Mucosa of rectum (tissue), 2 donors: ENCODE measurements at regions not wholly inside any gene's neighbourhood (a gene's known extent, or its start where the extent isn't known, plus 50 kb on each side); places are given as distances from the start of the nearest gene placed in this dataset.

Experiments used
- H3K27ac ChIP-seq, 2 donors: one replicate each; pipeline ENCODE4 v1.7.0; 2013; ENCODE audit warnings: inconsistent platforms in 2 of 2, low read depth in 2 of 2, low read length in 2 of 2
- H3K27me3 ChIP-seq, 2 donors: one replicate each; pipeline ENCODE4 v1.7.0; 2013; ENCODE audit warnings: low read length in 2 of 2; ENCODE audit not compliant: control insufficient read depth in 2 of 2, insufficient read depth in 2 of 2
- H3K36me3 ChIP-seq, 2 donors: one replicate each; pipeline ENCODE4 v1.7.0; 2013; ENCODE audit warnings: low read length in 2 of 2; ENCODE audit not compliant: control insufficient read depth in 2 of 2, insufficient read depth in 2 of 2
- H3K4me1 ChIP-seq, 2 donors: one replicate each; pipeline ENCODE4 v1.7.0; 2013; ENCODE audit warnings: low read length in 2 of 2, mild to moderate bottlenecking in 1 of 2; ENCODE audit not compliant: control insufficient read depth in 2 of 2, insufficient read depth in 2 of 2
- H3K4me3 ChIP-seq, 2 donors: one replicate each; pipeline ENCODE4 v1.7.0; 2013; ENCODE audit warnings: low read length in 2 of 2
- H3K9ac ChIP-seq, 2 donors: one replicate each; pipeline ENCODE4 v1.7.0; 2013; ENCODE audit warnings: low read length in 2 of 2, low read depth in 1 of 2, mild to moderate bottlenecking in 1 of 2
- H3K9me3 ChIP-seq, 2 donors: one replicate each; pipeline ENCODE4 v1.7.0; 2013; ENCODE audit warnings: low read length in 2 of 2; ENCODE audit not compliant: control insufficient read depth in 2 of 2
- donor health status: healthy.
- donor health status: Normal muscosa, but diverticular disease.

GRCh38 chr13:53878861-53879260 is 850.2 kb downstream of the OLFM4 start:
- H3K9ac ChIP-seq = no peak overlapping the region
- no peaks in the 10 kb centered on the region for H3K36me3 ChIP-seq
- no peaks in the 10 kb centered on the region for H3K27me3 ChIP-seq
- no peak overlapping the region for H3K27ac ChIP-seq
- H3K9me3 ChIP-seq = peaks cover 0 to 5% of the 10 kb centered on the region in 2 donors
- no peaks in the 10 kb centered on the region for H3K4me1 ChIP-seq
- no peak overlapping the region for H3K4me3 ChIP-seq

DNA sequence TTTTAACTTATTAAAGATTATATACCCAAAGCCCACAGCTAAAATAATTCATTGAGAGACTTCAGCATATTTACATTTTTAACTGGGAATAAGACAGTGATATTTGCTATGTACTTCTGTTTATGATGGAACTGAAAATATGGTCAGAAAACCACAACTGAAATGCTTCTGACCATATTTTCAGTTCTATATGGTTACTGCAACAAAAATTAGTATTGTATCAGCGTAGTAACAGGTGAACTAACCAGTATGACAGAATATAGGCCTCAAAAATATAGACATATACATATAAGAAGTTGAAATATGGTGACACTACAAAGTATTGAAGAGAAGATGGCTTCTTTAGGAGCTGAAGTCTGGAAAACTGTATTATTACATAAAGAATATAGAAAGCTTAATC is 857.4 kb downstream of the OLFM4 start:
- Histone ChIP-seq H3K36me3 (no peaks in the 10 kb centered on the region), H3K4me1 (no peaks in the 10 kb centered on the region), H3K9ac (no peak overlapping the region), H3K27ac (no peak overlapping the region), H3K9me3 (peaks cover 0 to 5% of the 10 kb centered on the region in 2 donors), H3K27me3 (no peaks in the 10 kb centered on the region), H3K4me3 (no peak overlapping the region)

GRCh38 chr13:53890696-53891095 is 862.1 kb downstream of the OLFM4 start:
- Histone ChIP-seq H3K27me3 (no peaks in the 10 kb centered on the region), H3K4me1 (no peaks in the 10 kb centered on the region), H3K27ac (no peak overlapping the region), H3K4me3 (no peak overlapping the region), H3K9me3 (no peaks in the 10 kb centered on the region), H3K36me3 (no peaks in the 10 kb centered on the region), H3K9ac (no peak overlapping the region)

GRCh38 chr13:53901593-53901992 is 873.0 kb downstream of the OLFM4 start:
- no peaks in the 10 kb centered on the region for H3K36me3 ChIP-seq

DNA sequence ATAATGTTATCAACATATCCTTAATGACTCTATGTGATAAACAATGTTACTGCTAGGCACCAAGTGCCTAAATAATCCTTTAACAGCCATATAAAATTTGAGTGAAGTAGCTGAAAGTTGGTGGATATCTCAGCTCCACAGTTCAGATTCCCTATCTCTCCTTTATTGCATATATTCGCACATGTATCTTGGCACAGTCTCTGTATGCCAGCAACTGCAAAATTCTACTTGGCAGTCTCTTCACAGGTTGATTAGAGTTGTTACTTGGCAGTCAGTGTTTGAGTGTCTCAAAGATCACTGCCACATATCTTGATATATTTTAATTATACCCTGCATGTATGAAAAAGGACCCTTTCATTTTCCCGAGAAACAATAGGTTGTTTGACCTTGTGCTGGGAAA is 879.3 kb downstream of the OLFM4 start:
- no peaks in the 10 kb centered on the region for H3K9me3 ChIP-seq
- H3K27me3 ChIP-seq = no peaks in the 10 kb centered on the region
- H3K4me3 ChIP-seq = no peak overlapping the region

More at GRCh38 chr13:53901593-53901992, 873.0 kb downstream of the OLFM4 start:
- Histone ChIP-seq H3K9me3 (peaks cover 0 to under 1% of the 10 kb centered on the region in 2 donors), H3K27me3 (no peaks in the 10 kb centered on the region), H3K27ac (no peak overlapping the region), H3K4me1 (no peaks in the 10 kb centered on the region), H3K4me3 (no peak overlapping the region), H3K9ac (no peak overlapping the region)

GRCh38 chr13:53920916-53921315 is 892.3 kb downstream of the OLFM4 start:
- H3K27me3 ChIP-seq = no peaks in the 10 kb centered on the region
- no peak overlapping the region for H3K4me3 ChIP-seq
- no peak overlapping the region for H3K9ac ChIP-seq
- no peaks in the 10 kb centered on the region for H3K9me3 ChIP-seq
- no peaks in the 10 kb centered on the region for H3K36me3 ChIP-seq
- no peak overlapping the region for H3K27ac ChIP-seq
- no peaks in the 10 kb centered on the region for H3K4me1 ChIP-seq

More for the DNA sequence above, 879.3 kb downstream of the OLFM4 start:
- Histone ChIP-seq H3K36me3 (no peaks in the 10 kb centered on the region), H3K4me1 (no peaks in the 10 kb centered on the region), H3K27ac (no peak overlapping the region), H3K9ac (no peak overlapping the region)

DNA sequence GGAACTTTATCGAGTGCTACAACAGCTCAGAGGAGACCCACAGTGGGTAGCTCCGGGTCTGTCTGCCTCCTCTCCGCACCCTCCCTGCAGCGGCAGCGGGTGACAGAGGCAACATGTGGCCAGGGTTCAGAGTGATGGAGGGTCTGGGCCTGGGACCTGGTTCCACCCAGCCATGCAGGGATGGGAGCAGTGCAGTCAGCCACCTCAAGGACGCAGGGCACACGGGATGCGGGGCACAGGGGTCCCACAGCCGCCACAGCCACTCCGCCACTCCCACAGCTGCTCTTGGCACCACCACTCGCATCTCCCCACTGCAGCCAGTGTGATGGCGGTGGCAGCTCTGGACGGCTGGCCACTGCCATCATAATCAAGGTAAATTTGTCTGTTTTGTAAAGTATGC is 892.9 kb downstream of the OLFM4 start:
- Histone ChIP-seq H3K27me3 (no peaks in the 10 kb centered on the region), H3K36me3 (no peaks in the 10 kb centered on the region), H3K9ac (no peak overlapping the region), H3K4me1 (no peaks in the 10 kb centered on the region), H3K4me3 (no peak overlapping the region), H3K27ac (no peak overlapping the region), H3K9me3 (no peaks in the 10 kb centered on the region)

GRCh38 chr13:53941588-53942190 is 913.1 kb downstream of the OLFM4 start:
- no peaks in the 10 kb centered on the region for H3K36me3 ChIP-seq
- no peaks in the 10 kb centered on the region for H3K4me1 ChIP-seq
- no peak overlapping the region for H3K4me3 ChIP-seq
- no peaks in the 10 kb centered on the region for H3K27me3 ChIP-seq
- no peak overlapping the region for H3K9ac ChIP-seq
- H3K27ac ChIP-seq = no peak overlapping the region
- peaks cover 0 to 3% of the 10 kb centered on the region in 2 donors for H3K9me3 ChIP-seq

GRCh38 chr13:53946500-53946899 is 917.9 kb downstream of the OLFM4 start:
- Histone ChIP-seq H3K27ac (no peak overlapping the region), H3K27me3 (no peaks in the 10 kb centered on the region), H3K4me3 (no peak overlapping the region), H3K9me3 (peaks cover 0 to 3% of the 10 kb centered on the region in 2 donors), H3K36me3 (no peaks in the 10 kb centered on the region), H3K4me1 (no peaks in the 10 kb centered on the region), H3K9ac (no peak overlapping the region)

GRCh38 chr13:53953183-53953582 is 924.6 kb downstream of the OLFM4 start:
- H3K27ac ChIP-seq = no peak overlapping the region
- no peaks in the 10 kb centered on the region for H3K4me1 ChIP-seq
- no peak overlapping the region for H3K9ac ChIP-seq
- H3K4me3 ChIP-seq = no peak overlapping the region
- H3K36me3 ChIP-seq = no peaks in the 10 kb centered on the region
- peaks cover 0 to 4% of the 10 kb centered on the region in 2 donors for H3K9me3 ChIP-seq
- H3K27me3 ChIP-seq = no peaks in the 10 kb centered on the region
